ENCODE measurements at regions not wholly inside any gene's neighbourhood (a gene's known extent, or its start where the extent isn't known, plus 50 kb on each side); places are given as distances from the start of the nearest gene placed in this dataset.

GRCh38 chr2:221649051-221649775 is 77.1 kb upstream of the EPHA4 start:
- TF ChIP-seq, protein P1, sequence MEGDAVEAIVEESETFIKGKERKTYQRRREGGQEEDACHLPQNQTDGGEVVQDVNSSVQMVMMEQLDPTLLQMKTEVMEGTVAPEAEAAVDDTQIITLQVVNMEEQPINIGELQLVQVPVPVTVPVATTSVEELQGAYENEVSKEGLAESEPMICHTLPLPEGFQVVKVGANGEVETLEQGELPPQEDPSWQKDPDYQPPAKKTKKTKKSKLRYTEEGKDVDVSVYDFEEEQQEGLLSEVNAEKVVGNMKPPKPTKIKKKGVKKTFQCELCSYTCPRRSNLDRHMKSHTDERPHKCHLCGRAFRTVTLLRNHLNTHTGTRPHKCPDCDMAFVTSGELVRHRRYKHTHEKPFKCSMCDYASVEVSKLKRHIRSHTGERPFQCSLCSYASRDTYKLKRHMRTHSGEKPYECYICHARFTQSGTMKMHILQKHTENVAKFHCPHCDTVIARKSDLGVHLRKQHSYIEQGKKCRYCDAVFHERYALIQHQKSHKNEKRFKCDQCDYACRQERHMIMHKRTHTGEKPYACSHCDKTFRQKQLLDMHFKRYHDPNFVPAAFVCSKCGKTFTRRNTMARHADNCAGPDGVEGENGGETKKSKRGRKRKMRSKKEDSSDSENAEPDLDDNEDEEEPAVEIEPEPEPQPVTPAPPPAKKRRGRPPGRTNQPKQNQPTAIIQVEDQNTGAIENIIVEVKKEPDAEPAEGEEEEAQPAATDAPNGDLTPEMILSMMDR (IDR thresholded peaks at IDR 0.05): no peak
- TF ChIP-seq POLR2A (IDR thresholded peaks at IDR 0.05): no peak
